ENCODE measurements at regions not wholly inside any gene's neighbourhood (a gene's known extent, or its start where the extent isn't known, plus 50 kb on each side); places are given as distances from the start of the nearest gene placed in this dataset.

GRCh38 chr10:107577221-107577620, 412.7 kb upstream of the SORCS1 start:
- Histone ChIP-seq H3K27me3 (no peaks in the 10 kb centered on the region), H3K27ac (no peak overlapping the region), H3K36me3 (no peaks in the 10 kb centered on the region), H3K9me3 (no peaks in the 10 kb centered on the region), H3K4me1 (ENCODE audit: insufficient read depth) (no peaks in the 10 kb centered on the region), H3K4me3 (no peak overlapping the region)
- no peak for TF ChIP-seq EP300 (IDR thresholded peaks at IDR 0.05)
- TF ChIP-seq, protein P1, sequence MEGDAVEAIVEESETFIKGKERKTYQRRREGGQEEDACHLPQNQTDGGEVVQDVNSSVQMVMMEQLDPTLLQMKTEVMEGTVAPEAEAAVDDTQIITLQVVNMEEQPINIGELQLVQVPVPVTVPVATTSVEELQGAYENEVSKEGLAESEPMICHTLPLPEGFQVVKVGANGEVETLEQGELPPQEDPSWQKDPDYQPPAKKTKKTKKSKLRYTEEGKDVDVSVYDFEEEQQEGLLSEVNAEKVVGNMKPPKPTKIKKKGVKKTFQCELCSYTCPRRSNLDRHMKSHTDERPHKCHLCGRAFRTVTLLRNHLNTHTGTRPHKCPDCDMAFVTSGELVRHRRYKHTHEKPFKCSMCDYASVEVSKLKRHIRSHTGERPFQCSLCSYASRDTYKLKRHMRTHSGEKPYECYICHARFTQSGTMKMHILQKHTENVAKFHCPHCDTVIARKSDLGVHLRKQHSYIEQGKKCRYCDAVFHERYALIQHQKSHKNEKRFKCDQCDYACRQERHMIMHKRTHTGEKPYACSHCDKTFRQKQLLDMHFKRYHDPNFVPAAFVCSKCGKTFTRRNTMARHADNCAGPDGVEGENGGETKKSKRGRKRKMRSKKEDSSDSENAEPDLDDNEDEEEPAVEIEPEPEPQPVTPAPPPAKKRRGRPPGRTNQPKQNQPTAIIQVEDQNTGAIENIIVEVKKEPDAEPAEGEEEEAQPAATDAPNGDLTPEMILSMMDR (IDR thresholded peaks at IDR 0.05) = no peak
- TF ChIP-seq POLR2A (IDR thresholded peaks at IDR 0.05) = no peak
- 9 to 48% (median 21%) methylated on average over 2 of the region's 2 CpGs for WGBS, 3 donors
- DNase-seq = no peak
- intact Hi-C loops (cut with DNase I) = no loop called here

DNA sequence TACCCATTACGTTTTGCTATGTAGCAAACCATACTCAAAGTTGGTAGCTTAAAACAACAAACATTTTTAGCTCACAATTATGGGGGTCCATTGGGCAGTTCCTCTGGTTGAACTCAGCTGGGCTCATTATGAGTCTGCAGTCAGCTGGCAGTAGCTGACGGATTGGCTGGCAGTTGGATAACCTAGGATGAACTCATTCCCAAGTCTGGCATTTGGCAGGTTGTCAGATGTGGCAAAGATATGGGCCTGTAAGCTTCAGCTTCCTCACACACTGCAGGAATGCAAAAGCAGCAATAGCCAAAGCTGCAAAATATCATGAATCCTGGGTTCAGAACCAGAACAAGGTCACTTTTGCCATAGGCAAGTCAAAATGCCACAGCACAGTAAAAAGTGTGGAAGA, 412.2 kb upstream of the SORCS1 start:
- Histone ChIP-seq H3K27ac (no peak overlapping the region), H3K9me3 (no peaks in the 10 kb centered on the region), H3K27me3 (no peaks in the 10 kb centered on the region), H3K4me3 (no peak overlapping the region), H3K4me1 (ENCODE audit: insufficient read depth) (no peaks in the 10 kb centered on the region), H3K36me3 (no peaks in the 10 kb centered on the region)
- WGBS, 3 donors = 30 to 45% (median 31%) methylated on average over 2 of the region's 2 CpGs
- DNase-seq = no peak
- intact Hi-C loops (cut with DNase I) = no loop called here
- TF ChIP-seq, protein P1 (IDR thresholded peaks at IDR 0.05) = no peak
- TF ChIP-seq POLR2A (IDR thresholded peaks at IDR 0.05) (no peak), EP300 (IDR thresholded peaks at IDR 0.05) (no peak)

DNA sequence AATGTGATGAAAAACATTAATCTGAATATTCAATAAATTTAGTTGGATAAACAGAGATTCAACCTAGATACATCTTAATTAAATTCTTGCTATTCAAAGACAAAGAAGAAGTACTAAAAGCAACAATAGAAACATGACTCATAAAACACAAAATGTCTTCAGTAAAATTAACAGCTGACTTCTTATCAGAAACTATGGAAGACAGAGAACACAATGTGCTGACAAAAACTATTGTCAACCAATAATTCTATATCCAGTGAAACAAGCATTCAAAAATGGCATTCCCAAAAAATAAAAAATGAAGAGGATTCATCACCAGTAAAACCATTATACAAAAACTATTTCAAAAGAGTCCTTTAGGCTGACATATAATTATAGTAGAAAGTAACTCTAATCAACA, 400.5 kb upstream of the SORCS1 start:
- H3K27ac ChIP-seq = no peak overlapping the region
- intact Hi-C loops (cut with DNase I) = no loop called here
- DNase-seq = no peak

GRCh38 chr10:107561136-107561650, 396.7 kb upstream of the SORCS1 start:
- Histone ChIP-seq H3K36me3 (no peaks in the 10 kb centered on the region), H3K4me3 (no peak overlapping the region), H3K27me3 (no peaks in the 10 kb centered on the region), H3K4me1 (ENCODE audit: insufficient read depth) (no peaks in the 10 kb centered on the region), H3K9me3 (no peaks in the 10 kb centered on the region), H3K27ac (no peak overlapping the region)
- no peak for DNase-seq
- intact Hi-C loops (cut with DNase I) = no loop called here
- no peak for TF ChIP-seq POLR2A (IDR thresholded peaks at IDR 0.05)
- TF ChIP-seq EP300 (IDR thresholded peaks at IDR 0.05) = no peak
- TF ChIP-seq, protein P1 (IDR thresholded peaks at IDR 0.05) = no peak

More for the DNA sequence above, 400.5 kb upstream of the SORCS1 start:
- Histone ChIP-seq H3K36me3 (no peaks in the 10 kb centered on the region), H3K4me1 (ENCODE audit: insufficient read depth) (no peaks in the 10 kb centered on the region), H3K27me3 (no peaks in the 10 kb centered on the region), H3K9me3 (no peaks in the 10 kb centered on the region), H3K4me3 (no peak overlapping the region)
- TF ChIP-seq, protein P1 (IDR thresholded peaks at IDR 0.05) = no peak
- TF ChIP-seq EP300 (IDR thresholded peaks at IDR 0.05) = no peak
- TF ChIP-seq POLR2A (IDR thresholded peaks at IDR 0.05) = no peak

All from ovary (tissue), 7 donors.